HEK293T (cell line): ENCODE measurements at regions not wholly inside any gene's neighbourhood (a gene's known extent, or its start where the extent isn't known, plus 50 kb on each side); places are given as distances from the start of the nearest gene placed in this dataset.

Experiments
- ELF4 ChIP-seq: fragments of 450-650 bp; IDR thresholded peaks from 2 replicates; pipeline ENCODE4 v1.6.1; 2017; ENCODE audit warnings: antibody characterized with exemption
- FOXM1 ChIP-seq: fragments of 450-650 bp; IDR thresholded peaks from 2 replicates; pipeline ENCODE4 v1.6.1; 2017; ENCODE audit warnings: mild to moderate bottlenecking, borderline replicate concordance
- L3MBTL2 ChIP-seq: fragments of 450-650 bp; conservative IDR thresholded peaks from 2 replicates; pipeline ENCODE4 v1.6.1; 2016; ENCODE audit warnings: mild to moderate bottlenecking
- SP1 ChIP-seq: fragments of 450-650 bp; IDR thresholded peaks from 2 replicates; pipeline ENCODE4 v1.6.1; 2017
- ZNF384 ChIP-seq: fragments of 450-650 bp; IDR thresholded peaks from 2 replicates; pipeline ENCODE4 v1.6.1; 2016

DNA sequence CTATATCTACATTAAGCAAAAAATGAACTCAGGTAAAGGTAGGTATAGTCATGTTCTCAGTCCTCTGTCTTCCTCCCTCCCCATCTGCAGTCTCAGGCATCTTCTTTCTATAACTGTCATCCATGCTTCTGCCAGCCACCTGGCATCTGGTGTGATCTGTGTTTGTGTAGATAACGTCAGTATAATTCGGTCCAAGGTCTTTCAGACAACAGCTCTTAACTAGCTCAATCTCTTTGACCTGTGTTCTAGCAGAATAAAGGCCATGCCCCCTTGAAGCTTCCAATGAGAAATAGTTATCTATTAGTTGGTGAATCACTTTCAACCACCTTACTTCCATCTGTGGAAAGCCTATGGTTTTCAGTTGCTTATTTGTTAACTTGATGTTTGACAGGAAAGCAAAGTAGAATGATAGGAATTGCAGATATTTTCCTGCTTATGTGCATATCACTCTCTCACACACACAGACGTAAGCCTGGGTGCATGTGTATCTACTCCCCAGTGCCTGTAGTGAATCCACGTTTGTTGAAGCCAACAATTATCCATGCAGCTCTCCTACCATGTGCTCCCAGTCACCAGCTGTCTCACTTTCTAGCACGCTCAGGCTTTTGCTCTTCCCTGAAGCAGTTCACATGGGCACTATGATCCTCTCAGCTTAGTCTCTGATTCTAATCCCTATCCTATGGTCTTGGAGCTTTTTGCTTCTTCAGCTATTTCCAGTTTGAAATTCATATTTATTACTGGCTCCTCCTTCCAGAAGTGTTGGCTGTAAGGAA is 433.7 kb upstream of the MANEA start:
- no peak for TF ChIP-seq ZNF384
- TF ChIP-seq ELF4 = no peak
- TF ChIP-seq FOXM1 = no peak
- TF ChIP-seq SP1 = no peak
- no peak for TF ChIP-seq L3MBTL2
